ENCODE measurements at regions not wholly inside any gene's neighbourhood (a gene's known extent, or its start where the extent isn't known, plus 50 kb on each side); places are given as distances from the start of the nearest gene placed in this dataset.
"Not testable (repeated sequence)": the region's sequence is repeated elsewhere in the genome, so short reads cannot be mapped to it uniquely, and the experiment has no call there.

DNA sequence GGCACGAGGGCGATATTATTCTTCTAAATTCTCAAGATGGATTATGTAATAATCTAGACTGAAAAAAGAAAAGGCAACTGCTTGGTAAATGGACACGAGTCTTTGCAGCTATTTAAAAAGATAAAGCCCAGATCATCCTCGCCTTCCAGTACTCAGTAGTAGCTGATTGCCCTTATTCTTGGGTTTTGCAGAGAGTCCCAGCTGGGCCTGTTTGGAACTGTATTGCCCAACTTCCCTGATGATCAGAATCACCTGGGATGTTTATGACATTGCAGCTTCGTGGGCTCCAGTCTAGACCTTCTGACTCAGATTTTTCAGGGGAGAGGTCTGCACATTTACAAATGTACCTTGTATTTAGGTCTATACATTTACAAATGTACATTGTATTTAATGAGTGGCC is 213.5 kb downstream of the RAB11FIP4 start:
- Histone ChIP-seq H3K27me3 (replicated peaks in 1 of 4; ENCODE audit: control extremely low read depth in 1 of 4, control insufficient read depth in 3 of 4, insufficient read depth in 4 of 4, low read length in 3 of 4) (no peaks in the 10 kb centered on the region), H3K4me1 (ENCODE audit: control insufficient read depth in 2 of 2, insufficient read depth in 2 of 2, low read length in 2 of 2) (no peaks in the 10 kb centered on the region), H3K4me3 (ENCODE audit: control extremely low read depth in 1 of 5, extremely low read depth in 1 of 5, insufficient read depth in 1 of 5, low read depth in 2 of 5, low read length in 4 of 5) (no peak overlapping the region), H3K4me2 (replicated peaks; ENCODE audit: low read depth, low read length, poor library complexity, severe bottlenecking) (no peak overlapping the region), H3K9me3 (ENCODE audit: control extremely low read depth in 1 of 3, control insufficient read depth in 2 of 3, insufficient read depth in 1 of 3, low read length in 2 of 3) (no peaks in the 10 kb centered on the region), H3K27ac (ENCODE audit: low read length in 2 of 2) (no peak overlapping the region), H3K36me3 (replicated peaks in 1 of 2; ENCODE audit: control extremely low read depth in 1 of 2, control insufficient read depth in 1 of 2, extremely low read depth in 1 of 2, insufficient read depth in 2 of 2, low read length in 1 of 2) (no peaks in the 10 kb centered on the region), H3K9ac (ENCODE audit: low read length) (no peak overlapping the region), H3K79me2 (ENCODE audit: control insufficient read depth, insufficient read depth, low read length) (no peaks in the 10 kb centered on the region), H4K20me1 (ENCODE audit: control insufficient read depth, insufficient read depth, low read length, poor library complexity, severe bottlenecking) (no peaks in the 10 kb centered on the region), H2AFZ (ENCODE audit: insufficient read depth, low read depth, low read length, poor library complexity, severe bottlenecking) (no peak overlapping the region)
- intact Hi-C loops (cut with micrococcal nuclease): no loop called here
- 89% methylated on average over 2 of the region's 5 CpGs for WGBS (ENCODE audit: insufficient coverage)
- DNase-seq (no peak), ATAC-seq (ENCODE audit: low read depth) (no peak)
- Mint-ChIP-seq H3K27me3 (no peaks in the 10 kb centered on the region), H3K4me3 (no peak overlapping the region), H3K4me1 (no peaks in the 10 kb centered on the region), H3K9me3 (ENCODE audit: insufficient read depth) (no peaks in the 10 kb centered on the region), H3K27ac (no peak overlapping the region)
- POLR2A ChIA-PET: no interaction called here
- CTCF ChIA-PET: no interaction called here
- no peak for TF ChIP-seq EZH2 (IDR thresholded peaks at IDR 0.05; ENCODE audit: borderline replicate concordance, insufficient read depth, low read depth, low read length, poor library complexity, severe bottlenecking)
- TF ChIP-seq, protein P1, sequence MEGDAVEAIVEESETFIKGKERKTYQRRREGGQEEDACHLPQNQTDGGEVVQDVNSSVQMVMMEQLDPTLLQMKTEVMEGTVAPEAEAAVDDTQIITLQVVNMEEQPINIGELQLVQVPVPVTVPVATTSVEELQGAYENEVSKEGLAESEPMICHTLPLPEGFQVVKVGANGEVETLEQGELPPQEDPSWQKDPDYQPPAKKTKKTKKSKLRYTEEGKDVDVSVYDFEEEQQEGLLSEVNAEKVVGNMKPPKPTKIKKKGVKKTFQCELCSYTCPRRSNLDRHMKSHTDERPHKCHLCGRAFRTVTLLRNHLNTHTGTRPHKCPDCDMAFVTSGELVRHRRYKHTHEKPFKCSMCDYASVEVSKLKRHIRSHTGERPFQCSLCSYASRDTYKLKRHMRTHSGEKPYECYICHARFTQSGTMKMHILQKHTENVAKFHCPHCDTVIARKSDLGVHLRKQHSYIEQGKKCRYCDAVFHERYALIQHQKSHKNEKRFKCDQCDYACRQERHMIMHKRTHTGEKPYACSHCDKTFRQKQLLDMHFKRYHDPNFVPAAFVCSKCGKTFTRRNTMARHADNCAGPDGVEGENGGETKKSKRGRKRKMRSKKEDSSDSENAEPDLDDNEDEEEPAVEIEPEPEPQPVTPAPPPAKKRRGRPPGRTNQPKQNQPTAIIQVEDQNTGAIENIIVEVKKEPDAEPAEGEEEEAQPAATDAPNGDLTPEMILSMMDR (IDR thresholded peaks at IDR 0.05): no peak

DNA sequence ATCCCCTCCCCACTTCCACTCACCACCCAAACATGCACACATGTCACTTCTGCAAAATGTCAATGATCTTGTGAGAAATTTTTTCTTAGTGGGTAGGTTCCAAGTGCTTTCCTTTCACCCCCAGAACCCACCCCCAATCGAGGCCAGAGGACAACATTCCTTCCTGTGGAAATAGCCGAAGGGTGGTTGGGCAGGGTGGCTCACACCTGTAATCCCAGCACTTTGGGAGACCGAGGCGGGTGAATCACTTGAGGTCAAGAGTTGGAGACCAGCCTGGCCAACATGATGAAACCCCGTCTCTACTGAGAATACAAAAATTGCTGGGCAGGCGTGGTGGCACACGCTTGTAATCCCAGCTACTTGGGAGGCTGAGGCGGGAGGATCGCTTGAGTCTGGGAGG is 208.7 kb downstream of the RAB11FIP4 start:
- H3K27me3 ChIP-seq (replicated peaks in 1 of 4; ENCODE audit: control extremely low read depth in 1 of 4, control insufficient read depth in 3 of 4, insufficient read depth in 4 of 4, low read length in 3 of 4); DNase-seq; H3K9ac ChIP-seq (ENCODE audit: low read length); H4K20me1 ChIP-seq (ENCODE audit: control insufficient read depth, insufficient read depth, low read length, poor library complexity, severe bottlenecking); ATAC-seq (ENCODE audit: low read depth); H3K27ac ChIP-seq (ENCODE audit: low read length in 2 of 2); H3K4me3 Mint-ChIP-seq; H2AFZ ChIP-seq (ENCODE audit: insufficient read depth, low read depth, low read length, poor library complexity, severe bottlenecking); H3K27me3 Mint-ChIP-seq; H3K9me3 ChIP-seq (ENCODE audit: control extremely low read depth in 1 of 3, control insufficient read depth in 2 of 3, insufficient read depth in 1 of 3, low read length in 2 of 3); H3K79me2 ChIP-seq (ENCODE audit: control insufficient read depth, insufficient read depth, low read length); H3K4me3 ChIP-seq (ENCODE audit: control extremely low read depth in 1 of 5, extremely low read depth in 1 of 5, insufficient read depth in 1 of 5, low read depth in 2 of 5, low read length in 4 of 5); intact Hi-C loops (cut with micrococcal nuclease); H3K9me3 Mint-ChIP-seq (ENCODE audit: insufficient read depth); POLR2A ChIA-PET; H3K4me2 ChIP-seq (replicated peaks; ENCODE audit: low read depth, low read length, poor library complexity, severe bottlenecking); H3K27ac Mint-ChIP-seq; H3K36me3 ChIP-seq (replicated peaks in 1 of 2; ENCODE audit: control extremely low read depth in 1 of 2, control insufficient read depth in 1 of 2, extremely low read depth in 1 of 2, insufficient read depth in 2 of 2, low read length in 1 of 2): not testable (repeated sequence)
- H3K4me1 ChIP-seq (ENCODE audit: control insufficient read depth in 2 of 2, insufficient read depth in 2 of 2, low read length in 2 of 2): peaks cover 19 to 23% of the 10 kb centered on the region in 2 donors
- 97% methylated on average over 8 of the region's 9 CpGs for WGBS (ENCODE audit: insufficient coverage)
- peaks cover 30% of the 10 kb centered on the region for H3K4me1 Mint-ChIP-seq
- CTCF ChIA-PET: interaction anchor here (0.6 kb wide), 2 partner anchors 19 to 242 kb away, joined by 3 read pairs; no protein-coding TSS in a partner anchor
